Osteocyte (in vitro differentiated cells): ENCODE measurements at regions not wholly inside any gene's neighbourhood (a gene's known extent, or its start where the extent isn't known, plus 50 kb on each side); places are given as distances from the start of the nearest gene placed in this dataset.

ENCODE experiments used
- DNase-seq: peaks from one replicate; pipeline ENCODE4 v3.0.0; 2021; ENCODE audit warnings: mixed read lengths; ENCODE audit not compliant: unreplicated experiment; ENCODE audit errors: extremely low spot score
- H3K27ac Mint-ChIP-seq: one replicate; pipeline ENCODE4 v1.8.0; 2021; ENCODE audit warnings: mild to moderate bottlenecking, mixed read lengths; ENCODE audit not compliant: unreplicated experiment
- H3K27me3 Mint-ChIP-seq: one replicate; pipeline ENCODE4 v1.8.0; 2021; ENCODE audit warnings: mixed read lengths; ENCODE audit not compliant: unreplicated experiment
- H3K36me3 Mint-ChIP-seq: one replicate; pipeline ENCODE4 v1.8.0; 2021; ENCODE audit warnings: mixed read lengths; ENCODE audit not compliant: unreplicated experiment
- H3K4me1 Mint-ChIP-seq: one replicate; pipeline ENCODE4 v1.8.0; 2021; ENCODE audit warnings: mixed read lengths; ENCODE audit not compliant: unreplicated experiment
- H3K4me3 Mint-ChIP-seq: one replicate; pipeline ENCODE4 v1.8.0; 2021; ENCODE audit warnings: mild to moderate bottlenecking, moderate library complexity, mixed read lengths; ENCODE audit not compliant: unreplicated experiment
- H3K9me3 Mint-ChIP-seq: one replicate; pipeline ENCODE4 v1.8.0; 2021; ENCODE audit warnings: mixed read lengths; ENCODE audit not compliant: unreplicated experiment
- TF ChIP-seq, protein P1 (sequence below): fragments of 200-600 bp; sonication (generic); IDR thresholded peaks from 2 replicates; pipeline ENCODE4 v1.5.0; 2021; ENCODE audit warnings: antibody characterized with exemption, mild to moderate bottlenecking, moderate library complexity

DNA sequence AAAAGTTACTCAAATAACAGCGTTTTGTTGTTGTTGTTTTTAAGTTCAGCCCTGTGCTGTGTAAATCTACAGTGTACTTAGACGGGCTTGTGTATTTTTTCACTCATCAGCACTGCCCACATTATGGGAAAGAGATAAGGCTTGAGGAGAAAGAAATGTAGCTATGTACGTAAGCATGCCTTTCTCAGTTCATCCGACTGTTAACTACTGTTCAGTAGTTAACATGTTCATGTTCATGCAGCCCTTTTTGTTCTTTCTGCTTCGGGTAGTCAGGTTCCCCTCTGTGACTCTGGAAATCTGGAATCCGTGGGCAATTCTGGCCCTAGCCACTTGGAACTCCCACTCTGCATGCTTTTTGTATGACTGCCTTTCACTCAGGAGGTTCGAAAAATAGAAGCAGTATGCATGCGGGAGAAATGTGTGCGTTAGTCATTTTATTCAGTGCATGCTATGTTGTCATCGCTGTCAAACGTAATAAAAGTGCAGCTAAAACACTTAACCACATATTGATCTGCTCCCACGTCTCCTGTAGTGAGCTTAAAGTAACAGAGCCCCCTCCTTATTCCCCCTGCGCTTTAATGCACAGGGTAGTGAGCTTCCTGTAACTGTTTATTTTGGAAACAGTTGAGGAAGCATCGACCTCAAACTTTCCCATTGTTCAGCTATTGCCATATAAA is 283.1 kb upstream of the NR2F2 start:
- TF ChIP-seq, protein P1, sequence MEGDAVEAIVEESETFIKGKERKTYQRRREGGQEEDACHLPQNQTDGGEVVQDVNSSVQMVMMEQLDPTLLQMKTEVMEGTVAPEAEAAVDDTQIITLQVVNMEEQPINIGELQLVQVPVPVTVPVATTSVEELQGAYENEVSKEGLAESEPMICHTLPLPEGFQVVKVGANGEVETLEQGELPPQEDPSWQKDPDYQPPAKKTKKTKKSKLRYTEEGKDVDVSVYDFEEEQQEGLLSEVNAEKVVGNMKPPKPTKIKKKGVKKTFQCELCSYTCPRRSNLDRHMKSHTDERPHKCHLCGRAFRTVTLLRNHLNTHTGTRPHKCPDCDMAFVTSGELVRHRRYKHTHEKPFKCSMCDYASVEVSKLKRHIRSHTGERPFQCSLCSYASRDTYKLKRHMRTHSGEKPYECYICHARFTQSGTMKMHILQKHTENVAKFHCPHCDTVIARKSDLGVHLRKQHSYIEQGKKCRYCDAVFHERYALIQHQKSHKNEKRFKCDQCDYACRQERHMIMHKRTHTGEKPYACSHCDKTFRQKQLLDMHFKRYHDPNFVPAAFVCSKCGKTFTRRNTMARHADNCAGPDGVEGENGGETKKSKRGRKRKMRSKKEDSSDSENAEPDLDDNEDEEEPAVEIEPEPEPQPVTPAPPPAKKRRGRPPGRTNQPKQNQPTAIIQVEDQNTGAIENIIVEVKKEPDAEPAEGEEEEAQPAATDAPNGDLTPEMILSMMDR, result peak; percentile 16
- no peaks in the 10 kb centered on the region for H3K9me3 Mint-ChIP-seq
- peak overlapping the region; percentile 60 for H3K4me3 Mint-ChIP-seq
- H3K36me3 Mint-ChIP-seq, result peaks cover 3% of the 10 kb centered on the region
- DNase-seq, result no peak
- no peaks in the 10 kb centered on the region for H3K27me3 Mint-ChIP-seq
- peaks cover 47% of the 10 kb centered on the region for H3K4me1 Mint-ChIP-seq
- peak overlapping the region; percentile 93 for H3K27ac Mint-ChIP-seq

DNA sequence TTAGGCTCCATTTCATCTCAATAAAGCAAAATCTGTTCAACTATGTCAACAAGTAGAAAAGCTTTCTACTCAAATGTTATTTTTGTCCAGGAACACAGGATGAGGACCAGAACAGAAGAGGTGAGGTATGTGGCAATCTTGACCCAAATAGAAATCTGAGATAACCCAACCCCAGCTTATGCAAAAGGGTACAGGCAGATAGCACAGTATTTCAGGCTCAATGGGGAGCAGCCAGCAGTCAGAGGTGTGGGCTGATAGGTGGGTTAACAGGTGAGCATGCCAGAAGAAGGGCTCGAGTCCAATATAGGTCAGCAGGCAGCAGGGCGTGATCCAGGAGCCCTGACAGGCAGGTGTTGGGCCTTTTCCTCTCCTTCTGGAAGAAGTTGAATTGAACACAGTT is 281.2 kb upstream of the NR2F2 start:
- Mint-ChIP-seq H3K36me3 (no peaks in the 10 kb centered on the region), H3K9me3 (no peaks in the 10 kb centered on the region), H3K4me1 (peaks cover 57% of the 10 kb centered on the region), H3K27me3 (no peaks in the 10 kb centered on the region), H3K27ac (no peak overlapping the region), H3K4me3 (no peak overlapping the region)
- TF ChIP-seq, protein P1, result no peak
- no peak for DNase-seq

DNA sequence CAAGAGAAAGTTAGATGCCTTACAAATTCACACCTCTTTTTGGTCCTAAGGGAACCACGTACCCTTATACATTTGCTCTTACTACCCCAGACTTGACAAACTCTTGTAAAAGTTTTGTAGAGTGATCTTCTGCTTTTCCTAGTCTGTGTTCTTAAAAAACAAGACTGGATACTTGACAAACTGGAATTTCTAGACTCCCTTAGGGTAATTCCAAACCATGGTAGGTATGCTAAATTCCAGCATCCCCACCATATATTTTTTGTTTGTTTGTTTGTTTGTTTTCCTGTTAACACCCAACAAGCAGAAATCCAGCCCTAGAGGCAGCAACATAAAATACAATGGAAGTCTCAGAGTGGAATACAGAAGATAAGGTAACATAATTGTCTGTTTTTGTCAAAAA is 280.7 kb upstream of the NR2F2 start:
- Mint-ChIP-seq H3K27ac (no peak overlapping the region), H3K9me3 (no peaks in the 10 kb centered on the region), H3K36me3 (no peaks in the 10 kb centered on the region), H3K4me3 (no peak overlapping the region), H3K4me1 (peaks cover 58% of the 10 kb centered on the region), H3K27me3 (no peaks in the 10 kb centered on the region)
- no peak for DNase-seq
- TF ChIP-seq, protein P1, result no peak

DNA sequence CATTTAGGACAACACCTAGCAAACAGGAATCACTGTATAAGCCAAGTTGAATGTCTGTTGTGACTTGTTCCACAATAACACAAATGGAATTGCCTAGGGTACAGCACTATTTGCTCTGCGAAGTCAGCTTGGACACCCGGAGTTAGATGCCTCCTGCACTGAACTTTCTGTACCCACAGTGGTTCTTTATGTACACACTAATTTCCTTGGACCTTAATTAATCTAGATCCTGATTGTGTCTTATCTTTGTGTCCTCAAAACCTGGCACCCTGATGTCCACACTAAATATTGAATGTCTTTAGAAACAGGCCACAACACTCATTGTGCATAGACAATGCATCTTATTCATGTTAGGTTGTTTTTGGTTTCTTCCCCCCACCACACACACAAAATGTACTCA is 278.9 kb upstream of the NR2F2 start:
- H3K4me3 Mint-ChIP-seq, result no peak overlapping the region
- TF ChIP-seq, protein P1, result no peak
- no peaks in the 10 kb centered on the region for H3K36me3 Mint-ChIP-seq
- no peak overlapping the region for H3K27ac Mint-ChIP-seq
- no peaks in the 10 kb centered on the region for H3K9me3 Mint-ChIP-seq
- DNase-seq, result no peak
- peaks cover 44% of the 10 kb centered on the region for H3K4me1 Mint-ChIP-seq
- no peaks in the 10 kb centered on the region for H3K27me3 Mint-ChIP-seq

DNA sequence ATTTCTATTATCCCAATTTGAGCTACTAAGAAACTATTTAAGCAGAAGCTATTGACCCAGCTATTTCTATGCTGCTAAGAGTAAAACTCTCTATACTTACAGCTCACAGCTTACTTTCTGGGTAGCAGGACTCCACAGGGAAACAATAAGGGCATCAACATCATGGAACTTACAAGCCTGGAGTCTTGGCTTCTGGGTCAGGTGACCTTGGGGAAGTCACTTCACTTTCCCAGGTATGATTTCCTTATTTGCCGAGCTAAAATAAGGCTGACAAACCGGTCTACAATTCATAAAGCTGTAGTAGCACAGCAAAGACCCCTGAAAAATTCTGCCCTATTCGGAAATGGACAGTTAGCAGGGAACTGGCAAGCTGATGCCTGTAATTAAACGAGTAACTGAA is 278.3 kb upstream of the NR2F2 start:
- no peak overlapping the region for H3K27ac Mint-ChIP-seq
- no peak overlapping the region for H3K4me3 Mint-ChIP-seq
- peaks cover 38% of the 10 kb centered on the region for H3K4me1 Mint-ChIP-seq
- no peaks in the 10 kb centered on the region for H3K36me3 Mint-ChIP-seq
- no peak for DNase-seq
- TF ChIP-seq, protein P1, result no peak
- no peaks in the 10 kb centered on the region for H3K9me3 Mint-ChIP-seq
- H3K27me3 Mint-ChIP-seq, result no peaks in the 10 kb centered on the region
